ENCODE measurements at regions not wholly inside any gene's neighbourhood (a gene's known extent, or its start where the extent isn't known, plus 50 kb on each side); places are given as distances from the start of the nearest gene placed in this dataset.

DNA sequence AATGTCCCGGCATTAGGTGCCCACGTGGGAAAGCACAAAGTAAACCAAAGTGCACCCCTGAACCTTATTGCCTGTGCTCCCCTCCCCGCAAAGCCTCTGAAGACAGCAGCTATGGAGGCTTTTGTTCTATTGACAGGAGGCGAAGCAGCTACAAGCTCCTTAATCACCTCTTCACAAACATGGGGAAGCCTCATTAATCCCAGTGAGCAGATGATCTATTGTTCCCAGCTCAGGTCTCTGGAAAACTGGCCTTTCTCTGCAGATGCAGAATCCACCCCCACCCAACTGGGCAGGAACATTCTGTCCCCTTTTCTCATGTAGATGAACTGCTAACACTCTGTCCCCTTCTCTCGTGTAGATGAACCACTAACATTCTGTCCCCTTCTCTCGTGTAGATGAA is 190.5 kb upstream of the CSF3R start:
- no peak for DNase-seq

DNA sequence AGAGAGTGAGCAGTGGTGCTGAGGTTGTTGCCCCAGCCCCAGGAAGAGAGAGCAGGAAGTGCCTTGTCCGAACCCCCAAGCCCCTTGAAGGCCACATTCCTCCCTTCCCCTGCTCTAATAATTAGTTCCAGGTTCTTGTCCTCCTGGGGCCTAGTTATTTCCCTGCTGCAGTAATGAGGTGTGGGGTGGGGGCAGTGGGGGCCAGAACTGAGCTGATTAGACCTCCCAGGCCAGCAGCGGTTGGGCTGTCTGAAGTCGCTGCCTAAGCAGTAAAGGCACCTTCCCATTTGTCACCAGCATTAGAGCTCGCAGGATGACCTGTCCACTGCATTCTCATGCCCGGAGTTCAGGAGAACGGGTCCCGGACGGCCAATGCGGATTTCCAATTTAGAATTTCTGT is 186.5 kb upstream of the CSF3R start:
- DNase-seq: no peak

DNA sequence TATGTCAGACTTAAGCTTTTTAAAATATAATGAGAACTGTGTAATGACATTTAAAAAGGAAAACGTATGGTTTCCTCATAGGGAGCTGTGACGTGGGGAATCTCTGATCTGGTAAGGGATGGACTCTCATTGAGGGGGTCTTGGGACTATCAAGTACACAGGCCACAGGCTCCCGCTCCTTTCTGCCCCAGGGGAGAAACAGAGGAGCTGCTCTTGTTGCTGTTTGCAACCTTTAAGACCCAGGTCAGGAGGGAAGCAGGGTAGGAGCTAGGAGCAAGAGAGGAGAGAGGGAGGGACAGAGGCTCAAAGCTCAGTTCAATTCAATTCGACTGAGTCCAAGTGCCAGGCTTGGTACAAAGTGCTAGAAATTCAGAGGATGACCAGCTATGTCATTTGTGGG is 185.1 kb upstream of the CSF3R start:
- DNase-seq: no peak

DNA sequence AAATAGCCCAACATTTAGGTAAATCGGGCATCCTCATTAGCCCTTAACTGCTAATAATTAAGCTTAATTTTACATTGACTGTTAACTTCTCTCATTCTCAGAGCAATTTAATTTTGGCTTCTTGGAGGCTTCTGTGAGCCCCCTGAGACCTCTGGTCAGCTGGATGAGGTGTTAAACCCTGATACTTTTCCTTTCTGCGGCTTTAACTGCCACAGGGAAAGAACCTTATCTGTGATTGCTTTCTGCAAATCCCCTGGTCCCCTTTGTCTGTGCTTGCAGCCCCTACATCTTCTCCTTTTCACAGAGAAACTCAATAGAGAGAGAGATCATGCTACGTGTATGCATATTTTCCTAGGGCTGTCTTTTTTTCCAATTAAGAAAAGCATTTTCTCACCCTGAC is 184.5 kb upstream of the CSF3R start:
- DNase-seq: no peak

DNA sequence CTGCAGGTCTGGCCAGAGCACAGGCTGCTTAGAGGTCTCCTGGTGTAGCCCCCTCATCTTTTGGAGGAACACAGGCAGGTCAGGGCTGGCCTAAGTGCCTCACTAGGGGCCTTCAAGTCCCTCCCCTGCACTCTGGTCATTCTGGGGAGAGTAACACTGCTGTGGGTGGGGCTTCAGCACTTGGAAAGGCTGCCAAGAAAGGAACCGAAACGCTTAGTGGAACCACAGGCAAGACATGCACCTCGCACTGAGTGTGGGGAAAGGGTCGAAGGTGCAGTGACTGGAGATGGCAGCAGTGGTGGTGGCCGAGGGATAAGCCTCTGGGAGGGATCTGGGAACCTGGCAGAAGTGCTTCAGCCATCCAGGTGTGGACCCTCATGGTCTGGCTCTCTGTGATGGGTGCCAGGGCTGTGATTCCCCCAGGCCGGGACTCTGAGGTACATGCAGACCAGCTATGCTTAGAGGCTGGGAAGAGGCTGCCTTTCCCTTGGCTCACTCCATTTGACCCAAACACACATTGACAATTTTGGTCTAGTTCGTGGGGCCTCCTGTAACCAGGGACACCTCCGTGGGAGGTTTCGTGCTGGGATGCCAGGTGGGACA is 182.9 kb upstream of the CSF3R start:
- DNase-seq: no peak

DNA sequence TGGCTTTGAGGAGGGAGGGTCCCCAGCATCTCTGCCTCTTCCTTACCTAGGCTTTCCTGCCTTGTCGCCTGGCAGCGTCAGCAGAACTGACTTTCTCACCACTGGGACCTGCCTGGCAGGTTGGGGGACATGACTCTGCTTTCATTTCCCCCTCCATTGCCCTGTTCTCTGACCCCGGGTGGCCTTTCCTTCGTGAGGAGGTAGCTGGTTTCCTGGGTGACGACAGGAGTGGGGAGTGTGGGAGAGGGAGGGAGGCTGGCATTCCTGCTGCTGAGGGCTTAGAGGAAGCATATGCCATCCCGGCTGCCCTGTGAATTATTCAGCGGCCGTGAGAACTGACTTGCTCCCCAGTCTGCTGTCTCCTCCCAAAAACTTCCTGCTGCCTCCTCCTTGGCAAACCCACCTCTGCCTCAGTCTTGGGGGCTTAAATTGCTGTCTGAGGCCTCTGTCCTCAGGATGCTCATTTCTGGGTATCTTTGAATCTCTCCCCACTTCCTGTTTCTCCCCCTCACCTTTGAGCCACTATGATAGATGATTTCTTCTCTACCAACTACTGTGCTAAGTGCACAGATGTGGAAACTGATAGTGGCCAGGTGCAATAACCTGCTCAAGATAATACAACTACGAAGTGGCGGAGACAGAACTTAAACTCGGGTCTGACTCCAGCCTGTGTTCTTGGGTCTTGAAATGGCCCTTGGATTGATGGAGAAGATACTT is 182.0 kb upstream of the CSF3R start:
- no peak for DNase-seq

DNA sequence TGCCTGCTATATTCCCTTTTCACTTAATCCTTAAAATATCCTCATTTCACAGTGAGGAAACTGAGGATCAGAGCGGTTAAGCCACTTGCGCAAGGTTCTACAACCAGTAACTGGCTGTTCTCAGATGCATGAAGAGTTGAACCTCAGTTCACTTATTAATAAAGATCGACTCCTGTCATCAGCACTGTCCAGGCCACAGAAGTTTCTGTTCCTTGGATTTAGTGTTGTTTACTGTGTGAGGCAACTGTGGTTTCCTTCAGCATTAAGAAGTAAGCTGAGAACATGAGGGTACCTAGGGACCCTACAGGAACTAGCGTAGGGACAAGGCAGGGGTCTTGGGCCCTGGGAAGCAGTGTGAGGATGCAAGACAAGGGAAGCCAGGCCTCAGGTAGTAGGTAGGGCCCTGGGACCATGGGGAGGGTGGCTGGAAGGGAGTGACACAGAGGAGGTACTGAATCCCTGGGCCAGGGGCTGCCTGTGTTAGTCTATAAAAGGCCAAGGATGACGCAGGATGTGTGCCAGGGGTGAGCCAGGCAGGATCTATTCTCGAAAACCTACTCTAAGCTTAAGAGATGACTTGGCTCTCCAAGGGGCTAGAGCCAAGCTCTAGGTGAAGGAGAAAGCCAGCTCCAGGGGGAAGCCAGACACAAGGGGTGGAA is 181.2 kb upstream of the CSF3R start:
- DNase-seq: no peak

DNA sequence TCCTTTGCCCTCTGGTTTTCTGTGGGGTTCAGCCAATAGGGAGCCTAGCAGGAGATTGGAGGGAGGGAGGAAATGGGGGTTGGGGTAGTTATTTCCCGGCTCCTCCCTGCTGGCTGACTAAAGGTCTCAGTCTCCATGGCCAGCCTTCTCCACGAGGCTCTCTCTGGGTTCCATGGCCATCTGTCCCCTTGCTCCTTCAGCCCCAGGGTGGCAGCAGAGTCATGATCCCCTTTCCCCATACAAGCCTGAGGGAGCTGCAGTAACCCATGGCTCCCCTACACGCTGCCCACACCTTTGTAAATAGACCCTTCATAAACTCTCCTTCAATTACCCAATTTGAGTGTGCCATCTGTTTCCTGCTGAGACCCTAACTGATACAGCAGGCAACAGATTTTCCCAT is 176.1 kb upstream of the CSF3R start:
- no peak for DNase-seq

DNA sequence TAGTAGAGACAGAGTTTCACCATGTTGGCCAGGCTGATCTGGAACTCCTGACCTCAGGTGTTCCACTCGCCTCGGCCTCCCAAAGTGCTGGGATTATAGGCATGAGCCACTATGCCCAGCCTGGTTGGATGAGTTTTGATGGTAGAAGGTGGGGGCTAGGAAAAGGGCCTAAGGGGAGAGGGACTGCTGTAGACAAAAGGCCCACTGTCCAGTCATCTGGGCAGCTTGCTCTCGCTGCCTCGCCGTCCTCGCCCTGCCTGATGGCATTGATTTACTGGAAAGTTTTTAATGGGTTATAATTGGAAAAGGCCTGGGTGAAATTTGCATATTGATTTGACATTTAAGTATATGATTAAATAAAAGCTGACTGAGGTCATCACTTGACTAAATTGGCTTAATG is 175.1 kb upstream of the CSF3R start:
- DNase-seq: no peak

DNA sequence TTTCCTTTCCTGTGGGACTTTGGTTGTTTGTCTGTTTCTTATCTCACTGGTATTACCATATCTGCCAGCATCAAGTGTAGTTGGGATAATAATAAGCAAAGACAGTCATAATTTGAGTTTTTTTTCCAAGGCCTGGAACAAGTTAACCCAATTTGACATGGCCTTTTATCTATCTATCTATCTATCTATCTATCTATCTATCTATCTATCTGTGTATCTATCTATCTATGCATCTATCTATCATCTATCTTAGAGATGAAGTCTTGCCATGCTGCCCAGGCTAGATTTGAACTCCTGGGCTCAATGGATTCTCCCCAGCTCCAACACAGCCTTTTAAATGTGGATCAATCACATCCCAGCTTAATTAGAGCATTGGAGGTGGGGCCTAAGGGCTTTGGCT is 174.1 kb upstream of the CSF3R start:
- DNase-seq: no peak

DNA sequence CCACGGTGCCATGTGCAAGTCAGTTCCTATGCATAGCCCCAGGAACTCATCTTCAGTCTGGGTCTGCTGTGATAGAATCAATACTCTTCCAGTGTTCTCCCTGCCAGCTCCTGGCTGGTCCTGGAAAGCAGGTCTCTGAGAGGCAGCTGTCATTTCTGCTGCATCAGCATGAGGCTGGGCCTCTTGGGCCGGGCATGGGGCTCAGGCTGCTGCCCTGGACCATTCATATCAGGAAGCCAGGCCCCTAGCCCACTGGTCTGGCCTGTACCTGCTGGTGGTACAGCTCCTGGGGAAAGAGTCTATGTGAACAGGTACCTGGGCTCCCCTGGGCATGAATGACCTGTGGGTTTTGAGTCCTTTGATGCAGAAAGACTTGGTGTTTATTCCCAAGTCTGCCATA is 173.6 kb upstream of the CSF3R start:
- no peak for DNase-seq

DNA sequence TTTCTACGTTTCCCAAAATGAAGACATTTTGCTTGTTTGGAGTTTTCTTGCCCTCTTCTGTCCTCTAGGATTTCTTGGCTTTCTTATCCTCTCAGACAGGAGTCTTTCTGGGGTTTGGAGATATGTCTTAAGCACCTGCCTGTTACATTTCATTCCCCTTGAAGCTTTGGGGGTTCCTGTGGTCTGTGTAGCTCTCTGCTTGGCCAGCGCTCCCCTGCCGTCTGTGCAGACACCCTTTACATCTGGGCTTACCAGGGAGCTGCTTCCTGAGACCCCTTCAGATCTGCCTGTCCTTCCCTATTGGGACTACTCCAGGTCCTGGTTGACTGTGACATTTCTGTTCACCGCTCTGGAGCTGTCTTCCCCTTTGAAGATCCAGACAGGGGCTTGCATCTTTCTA is 171.9 kb upstream of the CSF3R start:
- DNase-seq: no peak

DNA sequence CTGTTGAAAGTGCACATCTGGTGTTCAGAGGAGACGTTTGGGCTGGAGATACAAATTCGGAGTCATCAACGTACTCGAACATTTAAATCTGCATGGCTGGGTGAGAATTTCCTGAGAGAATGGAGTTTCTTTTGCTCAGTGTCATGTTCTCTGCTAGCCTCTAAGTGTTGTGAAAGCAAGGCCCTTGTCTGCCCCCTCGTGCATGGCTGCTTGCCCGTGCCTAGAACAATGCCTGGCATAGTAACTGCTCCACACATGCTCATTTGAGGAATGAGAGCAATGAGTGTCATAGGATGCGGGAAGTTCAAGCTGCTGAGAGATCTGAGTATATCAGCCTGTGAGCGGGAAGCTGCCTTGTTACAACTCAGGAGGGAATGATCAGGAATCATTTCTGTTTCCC is 171.1 kb upstream of the CSF3R start:
- peak; percentile 28 for DNase-seq

DNA sequence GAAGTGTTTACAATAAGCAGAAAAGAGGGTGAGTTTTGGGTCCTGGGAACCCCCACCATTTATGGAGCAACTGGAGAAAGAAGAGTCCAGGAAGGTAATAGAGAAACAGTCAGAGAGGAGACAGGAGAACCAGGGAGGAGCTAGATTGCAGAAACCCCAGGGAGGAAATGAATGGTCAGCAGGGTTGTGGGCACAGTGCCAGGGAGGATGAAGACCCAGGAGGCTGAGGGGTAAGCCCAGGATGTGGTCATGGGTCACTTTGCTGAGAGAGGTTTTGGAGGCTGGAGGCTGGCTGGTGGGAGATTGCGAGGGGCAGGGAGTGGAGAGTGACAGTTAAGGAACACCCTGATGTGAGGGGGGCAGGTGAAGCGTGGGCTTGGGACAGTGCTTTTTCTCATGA is 169.9 kb upstream of the CSF3R start:
- DNase-seq: no peak

DNA sequence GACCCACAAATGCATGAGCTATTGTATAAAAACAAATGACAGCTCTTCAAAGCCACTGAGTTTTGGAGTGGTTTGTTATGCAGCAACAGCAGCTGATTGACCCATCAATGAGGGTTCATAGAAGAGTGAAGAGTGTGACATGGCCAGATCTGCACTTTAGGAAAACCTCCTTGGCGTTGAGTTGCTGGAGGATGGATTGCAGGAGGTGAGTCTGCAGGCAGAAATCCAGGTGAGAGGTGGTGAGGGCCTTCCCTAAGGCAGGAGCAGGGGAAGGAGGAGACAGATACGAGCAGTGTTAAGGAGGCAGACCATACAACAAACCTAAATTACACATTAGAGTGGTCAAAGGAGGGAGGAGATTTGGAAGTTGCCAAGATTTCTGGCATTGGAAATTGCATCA is 169.3 kb upstream of the CSF3R start:
- DNase-seq: no peak

DNA sequence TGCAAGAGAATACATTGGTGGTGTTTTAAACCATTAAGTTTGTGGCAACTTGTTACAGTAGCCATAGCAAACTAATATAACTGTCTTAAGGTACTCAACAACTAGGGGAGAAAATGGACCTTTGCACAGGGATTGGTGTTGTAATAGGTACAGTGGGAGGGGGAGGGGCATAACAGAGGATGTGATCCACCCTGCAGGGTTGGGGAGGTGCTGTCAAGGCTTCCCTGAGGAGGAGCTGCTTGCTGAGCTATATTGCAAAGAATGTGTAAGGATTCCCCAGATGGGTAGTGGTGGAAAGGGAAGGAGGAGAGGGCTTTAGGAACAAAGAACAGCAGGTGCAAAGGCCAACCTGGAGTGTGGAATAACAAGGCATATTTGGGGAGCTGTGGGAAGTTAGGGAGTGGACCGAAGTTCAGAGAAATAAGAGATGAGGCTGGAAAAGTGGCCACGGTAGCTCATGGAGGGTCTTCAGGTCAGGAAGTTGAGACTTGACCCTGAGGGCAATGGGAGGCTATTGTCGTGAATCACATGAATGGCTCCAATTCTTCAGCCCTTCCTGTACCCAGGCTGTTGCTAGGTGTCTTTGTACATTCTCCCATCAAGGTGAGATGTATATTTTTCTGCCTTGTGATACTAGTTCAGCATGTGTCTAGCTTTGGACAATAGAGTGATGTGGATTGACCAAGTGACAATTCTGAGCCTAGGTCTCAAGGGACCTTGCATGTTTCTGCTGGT is 168.6 kb upstream of the CSF3R start:
- no peak for DNase-seq

DNA sequence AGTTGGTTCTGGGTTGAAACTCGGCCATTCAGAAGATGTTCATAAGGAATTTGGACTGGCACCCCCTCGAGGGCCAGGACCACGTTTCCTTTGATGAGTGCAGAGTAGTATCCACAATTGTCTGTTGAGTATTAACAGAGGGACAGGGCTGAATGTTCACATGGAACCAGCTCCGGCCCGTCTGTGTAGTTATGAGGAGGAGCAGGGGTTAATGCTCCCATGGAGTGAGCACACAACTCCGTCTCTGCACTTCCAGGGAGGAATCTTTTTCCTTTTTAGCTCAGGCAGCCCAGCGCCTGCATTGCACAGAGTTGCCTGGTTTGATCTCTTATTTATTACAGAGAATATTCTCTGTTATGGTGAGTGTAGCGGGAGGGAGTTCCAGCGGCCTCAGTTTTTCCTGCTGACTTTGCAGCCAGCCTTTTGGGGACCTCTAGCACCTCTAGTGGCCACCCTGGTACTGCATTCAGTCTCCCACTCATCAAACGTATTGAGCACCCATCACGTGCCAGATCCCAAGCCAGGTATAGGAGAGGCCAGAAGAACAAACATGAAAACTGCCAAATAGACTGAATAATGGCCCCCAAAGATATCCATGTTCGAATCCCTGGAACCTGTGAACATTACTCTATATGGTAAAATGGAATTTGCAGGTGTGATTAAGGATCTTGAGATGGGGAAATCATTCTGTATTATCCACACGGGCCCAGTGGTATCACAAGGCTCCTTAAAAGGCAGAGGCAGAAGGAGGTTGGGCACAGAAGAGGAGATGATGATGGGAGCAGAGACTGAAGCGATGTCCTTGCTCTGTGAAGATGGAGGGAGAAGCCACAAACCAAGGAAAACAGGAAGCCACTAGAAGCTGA is 167.7 kb upstream of the CSF3R start:
- DNase-seq: peak; percentile 47

DNA sequence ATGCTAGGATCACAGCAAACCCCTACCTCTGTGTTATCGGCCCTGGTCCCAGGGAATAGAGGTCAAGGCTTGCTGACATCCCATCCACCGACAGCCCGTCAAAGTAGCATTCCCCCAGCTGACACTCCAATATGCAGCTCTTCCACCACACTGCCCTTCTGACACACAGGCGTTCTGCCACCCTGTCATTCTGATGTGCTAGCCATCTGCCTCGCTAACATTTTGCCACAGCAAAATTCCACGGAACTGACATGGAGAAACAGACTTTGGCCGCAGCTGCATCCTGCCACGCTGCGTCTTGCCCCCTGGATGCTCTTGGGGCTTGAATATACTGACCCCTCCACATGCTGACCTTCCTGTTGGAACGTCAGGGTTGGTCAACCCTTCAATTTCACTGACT is 163.2 kb upstream of the CSF3R start:
- DNase-seq: no peak

DNA sequence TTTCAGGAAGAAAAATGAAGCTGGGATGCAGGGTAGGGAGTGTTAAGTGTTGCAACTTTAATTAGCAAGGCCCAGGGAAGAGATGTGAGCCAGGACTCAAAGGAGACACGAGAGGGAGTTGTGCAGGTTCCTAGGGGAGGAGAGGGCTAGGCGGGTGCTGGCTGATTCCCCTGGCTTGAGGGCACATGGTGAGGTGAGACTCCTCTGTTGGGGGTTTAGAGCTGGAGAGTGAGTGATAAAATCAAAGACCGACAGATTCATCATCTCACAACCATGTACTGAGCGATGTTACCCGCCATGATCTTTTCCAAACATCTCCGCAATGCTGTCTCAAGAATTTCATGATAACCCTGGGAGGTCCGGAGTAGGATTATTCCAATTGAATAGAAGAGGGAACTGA is 161.8 kb upstream of the CSF3R start:
- no peak for DNase-seq

DNA sequence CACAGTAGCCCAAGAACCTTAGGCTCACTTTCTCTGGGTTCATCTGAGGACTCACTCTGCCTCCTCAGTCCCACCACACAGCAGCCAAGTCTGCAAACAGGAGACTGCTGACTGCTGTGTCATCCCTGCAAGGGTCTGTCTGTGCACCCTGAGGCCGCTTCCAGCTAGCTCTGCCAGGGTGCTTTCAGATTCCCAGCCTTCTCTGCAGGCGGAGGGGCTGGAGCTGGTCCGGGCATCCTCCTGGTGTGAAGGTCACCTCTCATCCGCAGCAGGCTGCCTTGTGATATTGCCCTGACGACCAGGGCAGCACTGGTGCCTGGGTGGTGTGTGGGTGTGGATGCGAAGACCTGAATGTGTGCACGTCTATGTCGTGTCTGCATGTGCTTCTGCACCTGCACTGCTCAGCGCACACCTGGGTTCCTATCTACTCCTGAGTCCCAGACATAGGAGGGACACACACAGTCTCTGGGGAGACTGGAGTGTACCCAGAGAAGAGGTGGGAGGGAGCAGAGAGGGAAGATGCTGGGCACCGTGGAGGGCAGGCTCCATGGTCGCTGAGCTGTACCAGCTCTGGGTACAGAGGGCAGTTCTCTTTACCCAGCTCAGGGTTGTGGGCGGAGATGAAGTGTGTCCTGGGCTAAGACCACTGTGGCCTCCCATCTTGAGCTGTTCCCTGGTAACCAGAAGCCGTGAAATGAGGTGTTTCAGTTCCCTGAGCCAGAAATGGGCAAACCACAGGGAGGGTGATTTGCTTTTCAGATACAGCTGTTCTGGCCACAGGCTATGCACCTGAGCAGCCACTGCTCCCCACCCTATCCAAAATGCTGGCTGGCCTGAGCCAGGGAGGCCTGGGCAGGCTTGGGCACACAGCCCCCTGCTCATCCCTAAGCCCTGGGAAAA is 160.9 kb upstream of the CSF3R start:
- DNase-seq: no peak

DNA sequence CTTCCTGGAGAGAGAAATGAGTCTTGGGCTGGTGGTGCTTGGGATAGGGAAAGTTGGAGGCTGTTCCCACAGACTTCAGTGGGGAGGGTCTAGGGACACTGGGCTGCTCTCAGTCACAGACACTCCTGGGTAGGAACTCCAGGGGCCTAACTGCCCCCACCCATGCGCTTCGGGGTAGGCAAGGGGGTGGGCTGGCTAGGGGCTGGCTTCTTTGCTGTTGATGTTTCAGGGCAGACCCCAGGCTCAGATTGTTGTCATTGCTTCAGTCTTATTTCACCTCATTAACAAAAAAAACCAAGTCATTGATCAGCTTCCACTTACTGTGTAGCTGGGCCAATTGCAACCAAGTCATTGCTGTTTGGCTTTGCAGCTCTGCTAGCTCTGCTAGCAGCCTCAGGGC is 160.1 kb upstream of the CSF3R start:
- no peak for DNase-seq

DNA sequence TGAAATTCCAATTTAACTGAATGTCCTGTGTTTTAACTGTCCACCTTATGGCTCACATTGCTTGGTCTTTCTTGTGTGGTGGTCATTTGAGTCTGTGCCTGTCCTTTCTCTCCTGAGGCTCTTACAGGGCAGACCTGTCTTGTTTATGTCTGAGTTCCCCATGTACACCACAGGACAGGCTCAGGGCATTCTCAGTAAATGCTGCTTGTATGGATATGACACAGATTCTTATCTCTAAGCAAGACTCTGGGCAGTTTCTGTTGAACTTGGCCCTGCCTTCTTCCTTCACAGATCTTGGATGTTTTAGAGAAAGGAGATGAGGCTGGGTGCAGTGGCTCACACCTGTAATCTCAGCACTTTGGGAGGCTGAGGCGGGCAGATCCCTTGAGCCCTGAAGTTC is 159.1 kb upstream of the CSF3R start:
- DNase-seq: no peak

All from right hindlimb (tissue), 1 donor.